HPDE6-E6E7 (cell line): ENCODE measurements at regions not wholly inside any gene's neighbourhood (a gene's known extent, or its start where the extent isn't known, plus 50 kb on each side); places are given as distances from the start of the nearest gene placed in this dataset.

Source experiments
- DNase-seq: peaks from one replicate; pipeline ENCODE4 v3.0.0; 2011; ENCODE audit warnings: missing footprints; ENCODE audit errors: extremely low spot score

GRCh38 chr9:82495884-82496777 lies 507.6 kb downstream of the SPATA31D1 start:
- DNase-seq, result no peak

DNA sequence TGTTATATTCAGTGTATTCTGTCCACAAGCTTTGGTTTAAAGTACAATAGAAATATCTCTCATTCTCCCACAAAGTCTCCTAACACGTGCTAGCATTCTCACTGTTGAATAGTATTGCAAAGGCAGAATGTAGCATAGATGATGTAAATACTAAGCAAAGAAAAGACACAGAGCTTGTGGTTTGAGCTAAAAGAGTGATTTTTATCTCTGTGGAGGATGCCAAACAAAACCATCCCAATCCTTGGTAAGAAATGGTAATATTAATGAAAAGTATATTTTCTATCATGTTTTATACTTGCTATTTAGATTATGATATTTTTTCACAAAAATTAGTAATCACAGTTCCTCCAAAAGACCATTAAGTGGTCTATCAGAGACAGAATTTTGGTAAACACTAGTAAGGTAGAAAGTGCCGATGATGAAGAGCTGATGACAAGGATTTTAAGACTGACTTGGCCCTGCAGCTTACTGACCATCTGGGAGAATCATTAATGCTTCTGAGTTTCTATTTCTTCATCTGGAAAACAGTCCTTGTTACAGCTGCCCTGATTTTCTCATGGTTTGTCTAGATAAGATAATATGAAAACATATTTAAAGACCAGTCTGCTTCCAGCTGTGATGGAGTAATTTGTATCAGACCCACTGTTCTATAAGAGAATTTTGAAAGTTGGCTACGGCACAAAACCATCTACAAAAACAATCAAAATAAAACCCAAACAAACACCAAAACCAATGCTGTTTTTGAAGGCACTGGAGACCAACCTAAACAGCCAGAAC lies 510.2 kb downstream of the SPATA31D1 start:
- no peak for DNase-seq

DNA sequence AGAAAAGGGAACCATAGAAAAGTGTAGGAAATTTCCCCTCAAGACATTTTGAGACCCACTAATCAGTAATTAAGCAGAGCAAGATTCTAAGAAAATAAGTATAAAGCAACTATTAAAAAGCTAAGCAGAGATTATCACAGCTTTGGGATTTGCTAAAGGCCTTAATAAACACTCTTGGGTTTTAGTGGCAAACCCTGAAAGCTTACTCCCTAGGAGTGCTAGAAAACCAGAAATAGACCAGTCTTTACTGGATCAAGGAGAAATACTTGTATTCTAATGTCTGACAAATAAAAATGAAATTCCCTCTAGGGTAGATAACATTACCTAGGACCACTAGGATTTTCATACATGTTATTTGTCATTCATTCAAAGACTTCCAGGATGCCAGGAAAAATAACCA lies 510.8 kb downstream of the SPATA31D1 start:
- DNase-seq, result no peak

GRCh38 chr9:82504620-82505019 lies 516.0 kb downstream of the SPATA31D1 start:
- no peak for DNase-seq

GRCh38 chr9:82511626-82512025 lies 523.1 kb downstream of the SPATA31D1 start:
- no peak for DNase-seq

DNA sequence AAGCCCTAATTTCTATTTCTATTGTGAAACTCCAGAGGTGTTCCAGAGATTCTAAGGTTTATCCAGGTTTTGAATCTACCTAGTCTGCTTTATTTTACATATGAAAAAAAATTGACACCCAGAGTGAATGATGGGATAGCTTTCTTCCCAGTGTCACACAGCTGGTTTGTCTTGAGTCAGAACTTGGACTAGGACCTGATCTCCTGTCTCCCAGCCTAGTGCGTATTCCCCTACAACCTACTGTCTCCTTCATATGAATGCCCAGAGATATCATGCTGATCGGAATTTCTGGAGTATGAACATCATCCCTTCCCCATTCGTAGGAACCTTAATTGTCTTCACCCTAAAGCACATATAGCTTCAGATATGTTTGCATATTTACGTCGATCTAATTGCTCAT lies 524.2 kb downstream of the SPATA31D1 start:
- no peak for DNase-seq

DNA sequence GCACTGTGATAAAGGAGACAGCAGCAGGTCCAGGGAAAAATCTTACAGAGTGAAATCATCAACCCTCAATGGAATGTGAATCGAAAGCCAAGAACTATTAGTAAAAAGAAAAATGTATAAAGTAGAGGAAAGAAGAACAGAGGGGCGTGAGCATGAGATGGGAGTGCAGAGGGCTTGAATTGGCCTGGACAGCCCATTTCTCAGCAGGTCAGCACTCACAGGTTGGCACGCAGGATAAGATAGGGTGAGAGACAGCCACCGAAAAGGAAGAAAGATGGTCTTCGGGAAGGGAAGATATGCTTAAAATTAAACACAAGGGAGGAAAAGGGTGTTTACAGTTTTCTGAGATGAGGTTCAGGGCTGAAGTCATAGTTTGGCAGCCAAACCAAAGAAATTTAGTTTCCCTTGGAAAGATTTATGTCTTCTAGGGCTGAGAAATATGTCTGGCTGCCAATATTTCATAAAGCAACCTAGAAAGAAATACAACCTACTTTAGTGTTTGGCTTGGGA lies 524.7 kb downstream of the SPATA31D1 start:
- DNase-seq, result no peak

GRCh38 chr9:82513976-82514735 lies 525.6 kb downstream of the SPATA31D1 start:
- no peak for DNase-seq

DNA sequence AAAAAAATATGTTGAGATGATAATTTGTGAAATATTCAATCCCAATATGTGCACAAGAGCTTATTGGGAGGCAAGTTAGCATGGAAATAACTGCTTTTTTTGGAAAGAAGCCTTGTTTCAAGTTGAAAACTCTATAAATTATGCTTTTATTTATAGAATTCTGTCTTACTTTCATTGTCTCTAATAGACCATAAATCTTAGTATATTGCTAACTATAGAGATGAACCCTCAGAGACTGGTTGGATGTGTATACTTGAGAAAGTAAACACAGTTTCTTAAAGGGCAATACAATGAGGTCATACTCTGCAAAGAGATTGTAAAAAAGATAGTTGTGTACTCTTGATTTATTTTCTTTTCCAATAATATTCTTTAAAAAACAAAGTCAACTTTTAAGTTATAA lies 530.3 kb downstream of the SPATA31D1 start:
- DNase-seq, result no peak

DNA sequence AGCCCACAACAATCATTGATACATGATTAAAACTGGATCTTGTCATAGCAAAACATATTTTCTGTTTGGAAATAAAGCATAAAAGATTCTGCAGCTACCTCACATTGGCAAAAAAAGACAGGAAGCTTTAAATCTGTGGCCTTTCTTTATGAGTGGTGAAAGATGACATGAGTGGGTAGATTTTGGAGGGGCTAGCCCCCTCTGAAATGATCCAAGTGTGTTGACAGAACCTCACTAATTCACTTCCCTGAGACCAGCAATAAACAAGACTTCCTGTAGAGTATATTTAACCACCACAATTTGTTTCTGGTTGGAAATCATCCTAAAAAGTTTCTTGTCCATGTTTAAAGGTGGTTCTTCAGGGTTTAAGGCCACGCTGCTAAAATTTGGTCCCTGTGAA lies 530.8 kb downstream of the SPATA31D1 start:
- no peak for DNase-seq

- no peak for DNase-seq
Measured at GRCh38 chr9:82524407-82524806, 535.8 kb downstream of the SPATA31D1 start.

DNA sequence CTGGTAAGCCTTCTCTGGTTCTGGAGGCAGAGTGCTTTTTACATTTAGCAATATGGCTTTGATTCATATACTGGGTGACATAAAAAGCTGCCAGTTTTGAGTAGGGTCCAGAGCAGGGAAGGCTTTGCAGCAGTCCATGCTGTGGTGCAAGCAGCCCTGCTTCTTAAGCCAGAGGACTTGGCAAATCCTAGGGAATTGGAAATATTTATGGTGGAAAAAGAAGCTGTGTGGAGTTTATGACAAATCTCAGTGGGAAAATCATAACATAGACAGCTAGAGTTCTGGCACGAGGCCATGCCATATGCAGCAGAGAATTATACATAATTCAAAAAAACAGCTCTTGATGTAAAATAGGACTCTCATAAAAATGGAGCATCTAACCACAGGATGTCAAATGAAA lies 536.4 kb downstream of the RASEF start:
- no peak for DNase-seq

DNA sequence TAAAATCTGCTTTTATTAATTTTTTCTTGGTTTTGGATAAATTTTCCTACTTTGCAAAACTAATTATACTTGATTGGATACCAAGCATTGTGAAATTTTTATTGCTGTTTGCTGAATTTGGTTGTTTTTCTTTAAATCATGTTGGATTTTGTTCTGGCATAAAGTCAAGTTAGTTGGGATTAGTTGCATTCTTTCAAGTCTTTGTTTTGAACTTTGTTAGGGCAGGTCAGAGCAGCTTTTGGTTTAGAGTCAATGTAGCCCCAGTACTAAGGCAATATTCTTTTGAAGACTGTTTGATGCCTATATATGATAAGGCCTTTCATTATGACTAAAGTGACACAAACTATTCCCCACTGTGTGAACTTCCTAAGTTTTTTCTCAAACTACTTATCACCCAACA lies 531.1 kb downstream of the RASEF start:
- DNase-seq, result no peak

- DNase-seq, result peak; percentile 9
Measured at GRCh38 chr9:82532504-82533180, 530.3 kb downstream of the RASEF start.

GRCh38 chr9:82535432-82535998 lies 527.4 kb downstream of the RASEF start:
- no peak for DNase-seq

- no peak for DNase-seq
Measured at GRCh38 chr9:82538634-82539033, 524.3 kb downstream of the RASEF start.

DNA sequence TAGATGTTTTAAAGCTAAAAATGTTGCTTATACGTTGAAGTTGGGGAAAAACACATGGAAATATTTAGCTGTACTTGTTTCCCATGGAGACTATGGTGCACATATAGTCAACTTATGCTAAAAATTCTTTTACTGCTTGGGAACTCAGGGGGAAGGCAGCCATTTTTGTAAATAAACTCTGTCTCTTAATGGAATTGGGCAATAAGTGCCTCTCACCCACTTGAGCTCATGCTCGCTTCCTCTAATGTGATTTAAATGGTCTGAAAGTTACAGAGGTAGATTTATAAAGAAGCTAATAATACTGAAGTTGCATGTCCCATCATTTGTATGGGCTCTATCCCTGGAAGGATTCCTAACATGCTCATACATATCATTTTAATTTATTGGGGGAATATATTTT lies 523.8 kb downstream of the RASEF start:
- no peak for DNase-seq

- DNase-seq, result no peak
Measured at GRCh38 chr9:82539856-82540579, 522.9 kb downstream of the RASEF start.

GRCh38 chr9:82543726-82544125 lies 519.2 kb downstream of the RASEF start:
- DNase-seq, result no peak

DNA sequence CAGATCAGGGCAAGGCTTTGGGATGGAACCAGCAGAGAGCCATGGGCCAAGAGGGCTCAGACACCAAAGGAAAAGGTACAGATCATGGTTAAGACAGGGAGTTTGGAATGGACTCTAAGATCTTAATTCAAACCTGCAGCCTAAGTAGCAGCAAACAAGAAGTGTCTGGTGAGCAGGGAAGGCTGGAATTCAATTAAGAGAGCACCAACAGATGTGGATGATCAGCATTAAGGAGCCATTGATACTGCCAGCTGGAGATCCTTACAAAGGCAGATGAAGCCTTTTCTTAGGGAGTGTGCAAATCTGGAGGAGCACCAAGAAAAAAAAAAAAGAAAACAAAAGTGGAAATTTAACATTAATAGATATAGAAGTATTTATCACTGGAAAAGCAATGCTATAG lies 516.8 kb downstream of the RASEF start:
- DNase-seq, result no peak
